ENCODE measurements at regions not wholly inside any gene's neighbourhood (a gene's known extent, or its start where the extent isn't known, plus 50 kb on each side); places are given as distances from the start of the nearest gene placed in this dataset.

DNA sequence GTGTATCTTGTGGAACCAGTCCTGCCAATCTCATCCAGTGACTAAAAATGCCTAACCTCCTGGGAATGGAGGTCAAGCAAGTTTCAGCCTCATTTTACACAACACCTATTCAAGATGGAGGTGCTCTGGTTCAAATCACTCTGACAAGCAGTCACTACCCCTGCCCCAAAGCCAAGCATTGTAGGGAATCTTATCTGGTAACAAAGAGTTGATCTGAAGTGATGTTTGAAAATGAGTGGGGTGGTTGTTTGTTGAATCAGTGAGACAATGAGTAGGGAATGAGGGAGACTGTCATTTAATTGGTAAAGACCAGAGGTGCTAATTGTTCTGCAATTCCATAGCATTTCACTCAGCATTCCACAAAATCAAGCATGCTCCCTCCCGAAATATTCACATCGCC is 132.0 kb downstream of the RND3 start:
- TF ChIP-seq, protein P1, sequence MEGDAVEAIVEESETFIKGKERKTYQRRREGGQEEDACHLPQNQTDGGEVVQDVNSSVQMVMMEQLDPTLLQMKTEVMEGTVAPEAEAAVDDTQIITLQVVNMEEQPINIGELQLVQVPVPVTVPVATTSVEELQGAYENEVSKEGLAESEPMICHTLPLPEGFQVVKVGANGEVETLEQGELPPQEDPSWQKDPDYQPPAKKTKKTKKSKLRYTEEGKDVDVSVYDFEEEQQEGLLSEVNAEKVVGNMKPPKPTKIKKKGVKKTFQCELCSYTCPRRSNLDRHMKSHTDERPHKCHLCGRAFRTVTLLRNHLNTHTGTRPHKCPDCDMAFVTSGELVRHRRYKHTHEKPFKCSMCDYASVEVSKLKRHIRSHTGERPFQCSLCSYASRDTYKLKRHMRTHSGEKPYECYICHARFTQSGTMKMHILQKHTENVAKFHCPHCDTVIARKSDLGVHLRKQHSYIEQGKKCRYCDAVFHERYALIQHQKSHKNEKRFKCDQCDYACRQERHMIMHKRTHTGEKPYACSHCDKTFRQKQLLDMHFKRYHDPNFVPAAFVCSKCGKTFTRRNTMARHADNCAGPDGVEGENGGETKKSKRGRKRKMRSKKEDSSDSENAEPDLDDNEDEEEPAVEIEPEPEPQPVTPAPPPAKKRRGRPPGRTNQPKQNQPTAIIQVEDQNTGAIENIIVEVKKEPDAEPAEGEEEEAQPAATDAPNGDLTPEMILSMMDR (conservative IDR thresholded peaks at IDR 0.05): no peak
- TF ChIP-seq EZH2 (IDR thresholded peaks at IDR 0.05; ENCODE audit: low read depth): no peak

Measured in PC-9 (cell line).